ENCODE measurements at regions not wholly inside any gene's neighbourhood (a gene's known extent, or its start where the extent isn't known, plus 50 kb on each side); places are given as distances from the start of the nearest gene placed in this dataset.
"Not testable (repeated sequence)": the region's sequence is repeated elsewhere in the genome, so short reads cannot be mapped to it uniquely, and the experiment has no call there.

DNA sequence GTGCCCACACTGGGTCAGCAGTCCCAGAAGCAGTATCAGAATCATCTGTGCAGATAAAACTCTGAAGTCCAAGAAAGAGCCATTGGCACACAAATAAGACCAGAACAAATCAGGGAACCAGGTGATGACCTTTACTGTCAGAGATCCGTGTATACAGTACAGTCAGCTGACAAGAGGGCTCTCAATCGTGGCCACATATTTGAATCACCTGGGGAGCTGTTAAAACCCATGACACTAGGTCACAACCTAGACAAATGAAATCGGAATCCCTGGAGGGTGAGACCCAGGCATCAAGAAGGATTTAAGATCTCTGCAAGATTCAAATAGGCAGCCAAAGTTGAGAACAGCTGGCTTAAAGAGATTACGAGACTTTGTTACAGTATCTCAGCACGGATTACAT lies 807.1 kb downstream of the RNF144A start:
- DNase-seq (ENCODE audit: low spot score), result no peak

GRCh38 chr2:7725171-7725849 lies 808.1 kb downstream of the RNF144A start:
- no peak for DNase-seq (ENCODE audit: low spot score)

- DNase-seq (ENCODE audit: low spot score), result no peak
Observed at GRCh38 chr2:7725850-7726242, 808.6 kb downstream of the RNF144A start.

DNA sequence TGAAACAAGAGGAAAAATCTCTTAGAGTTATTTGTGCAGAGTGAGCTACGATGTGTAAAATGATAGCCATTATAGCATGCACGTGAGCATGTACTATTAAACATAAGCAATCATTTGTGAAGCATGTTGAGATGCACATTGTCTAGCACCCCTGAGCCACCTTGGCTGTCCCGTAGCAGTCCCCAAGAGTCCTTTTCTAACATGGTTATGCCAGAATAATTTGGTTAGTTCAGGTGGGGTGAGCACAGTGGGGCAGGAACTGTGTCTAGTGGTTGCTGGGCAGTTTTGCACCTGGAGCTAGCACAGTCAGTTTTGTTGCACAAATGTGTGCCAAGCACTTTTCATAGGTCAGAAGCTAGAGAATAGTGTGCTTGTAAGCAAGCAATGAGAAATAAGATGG lies 809.8 kb downstream of the RNF144A start:
- no peak for DNase-seq (ENCODE audit: low spot score)

DNA sequence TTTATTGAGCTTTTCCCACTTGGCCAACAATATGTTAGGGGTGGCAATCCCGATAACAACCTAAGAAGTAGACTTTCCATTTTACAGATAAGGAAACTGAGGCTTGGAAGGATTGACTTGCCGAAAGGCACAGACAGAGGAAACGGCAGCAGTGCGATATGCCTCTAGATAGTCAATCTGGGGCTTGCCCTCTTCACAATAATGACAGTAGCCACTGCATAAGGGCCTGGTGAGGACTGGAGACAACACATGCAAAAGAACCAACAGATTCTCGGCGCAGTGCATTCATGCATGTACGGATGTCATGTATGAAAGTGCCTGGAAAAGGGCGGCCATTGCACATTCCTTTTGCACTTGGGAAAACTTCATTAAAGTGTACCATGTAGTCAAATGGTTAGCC lies 811.2 kb downstream of the RNF144A start:
- no peak for DNase-seq (ENCODE audit: low spot score)

DNA sequence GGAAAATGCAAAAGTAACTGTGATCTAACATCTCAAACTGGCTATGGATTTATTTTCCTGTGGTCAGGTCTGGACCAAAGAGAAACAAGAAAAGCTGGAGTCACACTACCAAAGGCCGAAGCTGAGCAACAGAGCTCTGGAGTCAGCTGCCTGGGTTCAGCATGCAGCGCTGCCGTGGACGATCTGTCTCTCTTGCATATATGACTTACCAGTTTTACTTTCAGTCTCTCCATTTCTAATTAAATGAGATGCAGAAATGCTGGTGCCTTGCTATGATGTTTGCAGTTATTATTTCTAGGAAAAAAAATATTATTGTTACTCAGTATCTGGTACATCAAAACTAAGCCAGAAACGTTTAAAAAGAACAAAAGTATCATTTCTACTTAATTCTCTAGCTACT lies 813.2 kb downstream of the RNF144A start:
- no peak for DNase-seq (ENCODE audit: low spot score)

GRCh38 chr2:7730990-7731389 lies 813.8 kb downstream of the RNF144A start:
- DNase-seq (ENCODE audit: low spot score), result no peak

DNA sequence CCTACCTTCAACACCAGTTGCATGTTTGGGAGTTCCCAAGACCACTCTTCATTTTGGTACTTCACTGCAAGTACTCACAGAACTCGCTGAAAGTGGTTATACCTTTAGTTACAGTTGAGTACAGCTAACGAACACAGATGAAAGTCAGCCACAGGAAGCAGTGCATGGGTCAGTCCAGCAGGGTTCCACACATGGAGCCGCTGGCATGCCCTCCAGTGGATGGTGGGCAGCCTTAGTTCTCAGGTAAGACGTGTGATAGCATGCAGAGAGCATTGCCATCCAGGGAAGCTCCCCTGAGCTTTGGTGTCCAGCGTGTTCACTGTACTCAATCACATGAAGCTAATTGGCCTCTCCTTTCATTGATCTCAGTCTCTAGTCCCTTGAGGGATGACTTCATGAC lies 815.3 kb downstream of the RNF144A start:
- no peak for DNase-seq (ENCODE audit: low spot score)

GRCh38 chr2:7736646-7737305 lies 819.6 kb downstream of the RNF144A start:
- no peak for DNase-seq (ENCODE audit: low spot score)

DNA sequence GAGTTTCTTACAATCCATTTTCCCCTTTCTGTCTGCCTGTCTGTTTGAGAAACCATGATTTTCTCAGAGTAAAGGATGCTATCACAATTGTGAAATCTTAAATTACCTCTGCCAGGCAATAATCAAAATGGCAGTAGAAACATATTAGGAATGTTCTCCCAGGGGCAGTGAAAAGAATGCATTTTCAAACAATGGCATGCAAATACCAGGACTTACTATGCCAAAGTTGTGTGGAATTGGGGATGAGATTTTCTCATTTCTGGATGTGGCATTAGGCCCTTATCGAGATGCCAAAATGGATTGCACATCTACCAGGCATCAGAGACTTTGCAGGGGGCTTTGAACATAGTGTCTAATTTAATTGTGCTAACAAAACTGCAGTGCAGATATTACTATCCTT lies 821.4 kb downstream of the RNF144A start:
- no peak for DNase-seq (ENCODE audit: low spot score)

GRCh38 chr2:7740114-7740513 lies 822.9 kb downstream of the RNF144A start:
- no peak for DNase-seq (ENCODE audit: low spot score)

- no peak for DNase-seq (ENCODE audit: low spot score)
Observed at GRCh38 chr2:7742301-7742700, 825.1 kb downstream of the RNF144A start.

GRCh38 chr2:7744827-7745226 lies 827.6 kb downstream of the RNF144A start:
- DNase-seq (ENCODE audit: low spot score), result no peak

DNA sequence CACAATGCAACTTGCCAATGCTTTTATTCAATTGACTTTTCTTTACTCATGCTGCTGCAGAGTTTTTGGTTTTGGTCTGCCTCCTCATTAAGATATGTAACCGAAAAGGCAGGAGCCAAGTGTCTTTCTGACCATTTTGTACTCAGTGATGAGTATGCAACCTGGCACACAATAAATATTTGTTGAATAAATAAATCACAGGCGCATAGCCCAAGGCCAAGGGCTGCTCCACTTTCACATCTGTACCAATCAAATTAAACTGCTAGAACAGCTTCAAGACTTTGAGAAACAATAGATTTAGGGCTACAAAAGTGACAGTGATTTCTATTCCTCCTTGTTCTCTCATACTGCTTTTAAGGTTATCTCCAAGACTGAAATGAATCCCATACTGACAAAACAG lies 828.2 kb downstream of the RNF144A start:
- no peak for DNase-seq (ENCODE audit: low spot score)

- DNase-seq (ENCODE audit: low spot score), result no peak
Observed at GRCh38 chr2:7748717-7749415, 831.7 kb downstream of the RNF144A start.

DNA sequence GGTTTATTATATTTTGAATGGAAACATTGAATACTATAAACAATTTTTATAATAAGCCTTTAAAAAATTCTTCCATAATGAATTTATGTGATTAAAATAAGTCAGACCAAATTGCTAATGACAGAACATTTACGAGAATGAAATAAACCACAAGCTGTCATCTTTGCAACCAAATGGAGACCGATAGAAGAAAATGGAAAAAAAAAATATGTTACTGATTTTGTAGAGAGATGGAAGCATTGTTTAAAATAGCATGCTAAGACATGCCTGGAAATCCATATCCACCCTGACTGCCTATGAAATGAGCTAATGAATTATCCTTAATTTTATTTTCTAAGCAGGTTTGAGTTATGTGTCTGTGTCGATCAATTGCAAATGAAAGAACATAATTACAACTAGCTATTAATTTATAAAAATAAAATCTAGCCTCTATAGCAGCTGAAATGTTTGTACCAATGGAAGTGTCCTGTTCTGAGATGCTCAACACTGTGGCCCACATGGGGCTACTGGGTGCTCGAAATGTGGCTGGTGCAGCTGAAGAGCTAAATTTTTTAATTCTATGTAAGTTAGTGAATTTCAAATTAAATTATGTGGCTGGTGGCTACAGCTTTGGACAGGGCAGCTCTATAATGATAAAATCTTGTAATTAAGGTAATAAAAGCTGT lies 832.8 kb downstream of the RNF144A start:
- no peak for DNase-seq (ENCODE audit: low spot score)

DNA sequence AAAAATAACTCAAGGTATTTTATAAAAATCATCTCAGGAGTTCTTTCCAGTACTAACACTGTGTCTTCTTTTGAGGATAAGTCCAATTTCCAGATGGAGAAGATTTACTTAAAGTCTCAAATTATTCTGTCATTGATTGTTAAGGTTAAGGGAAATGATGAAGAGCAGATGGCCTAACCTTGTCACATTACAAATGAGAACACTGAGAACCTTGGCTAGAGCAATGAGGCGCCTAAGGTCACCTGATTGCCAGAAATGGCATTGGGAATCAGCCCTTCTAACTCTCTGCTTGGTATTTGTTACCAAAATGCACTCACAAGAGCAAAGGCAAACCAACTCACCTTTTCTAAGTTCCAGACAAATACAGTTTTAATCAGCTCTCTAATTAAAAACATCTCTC lies 835.1 kb downstream of the RNF144A start:
- DNase-seq (ENCODE audit: low spot score), result no peak

- DNase-seq (ENCODE audit: low spot score), result no peak
Observed at GRCh38 chr2:7753777-7754176, 836.6 kb downstream of the RNF144A start.

GRCh38 chr2:7755879-7756278 lies 838.7 kb downstream of the RNF144A start:
- DNase-seq (ENCODE audit: low spot score), result no peak

DNA sequence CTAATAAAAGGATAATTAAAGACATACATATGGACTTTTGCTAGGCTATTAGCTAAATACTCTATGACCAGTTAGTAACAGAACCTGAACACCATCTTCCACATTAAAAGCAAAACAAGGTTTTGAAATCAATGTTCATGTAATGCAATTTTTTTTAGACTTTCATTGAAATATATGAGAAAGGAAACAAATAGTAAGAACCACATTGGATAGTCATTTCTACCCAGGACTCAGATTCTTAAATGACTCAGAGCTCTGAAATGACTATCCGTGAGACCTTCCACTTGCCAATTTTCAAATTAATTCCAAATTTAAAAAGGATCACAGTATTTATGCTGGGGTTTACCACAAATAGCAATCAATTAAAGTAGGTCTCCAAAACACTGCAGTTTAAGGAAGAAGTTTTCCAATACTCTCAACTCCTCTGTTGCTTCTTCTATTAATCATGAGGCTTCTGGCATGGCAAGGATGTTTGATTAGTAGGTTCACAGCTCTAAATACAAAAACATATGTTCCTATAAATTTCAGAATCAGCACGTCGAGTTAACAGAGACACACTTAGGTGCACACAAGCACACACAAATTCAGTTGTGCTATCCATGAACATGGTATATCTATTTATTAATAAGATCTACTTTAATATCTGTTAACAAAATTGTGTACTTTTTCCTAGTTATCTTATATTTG lies 841.0 kb downstream of the RNF144A start:
- no peak for DNase-seq (ENCODE audit: low spot score)

DNA sequence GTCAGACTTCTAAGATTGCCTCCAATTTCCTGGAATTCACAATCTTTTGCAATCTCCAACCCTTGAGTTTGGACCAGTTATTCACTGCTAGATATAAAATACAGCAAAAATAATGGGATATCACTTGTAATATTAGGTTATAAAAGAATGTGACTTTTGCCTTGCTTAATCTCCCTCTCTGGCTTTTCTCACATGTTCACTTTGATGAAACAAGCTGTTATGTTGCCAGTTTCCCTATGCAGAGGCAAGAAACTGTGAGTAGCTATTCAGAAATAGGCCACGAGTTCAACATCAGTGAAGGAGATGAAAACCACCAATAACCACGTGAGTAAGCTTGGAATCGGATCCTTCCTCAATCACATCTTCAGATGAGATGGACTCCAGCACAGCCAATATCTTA lies 842.7 kb downstream of the RNF144A start:
- no peak for DNase-seq (ENCODE audit: low spot score)

- DNase-seq (ENCODE audit: low spot score), result not testable (repeated sequence)
Observed at GRCh38 chr2:7763418-7763817, 846.2 kb downstream of the RNF144A start.
